Adrenal gland (tissue), 9 donors: ENCODE measurements at regions not wholly inside any gene's neighbourhood (a gene's known extent, or its start where the extent isn't known, plus 50 kb on each side); places are given as distances from the start of the nearest gene placed in this dataset.
"Not testable (repeated sequence)": the region's sequence is repeated elsewhere in the genome, so short reads cannot be mapped to it uniquely, and the experiment has no call there.

Experiments
- DNase-seq, 7 donors: peaks; one replicate each; pipeline ENCODE4 v3.0.0-alpha.2; 2019 to 2020
- H3K27ac ChIP-seq, 5 donors: fragments of 200-600 bp; sonication (generic) in 4 of 5; 1 replicate in 3 of 5; 2 replicates in 2 of 5; pipeline versions ENCODE4 v1.5.1 to v1.8.0; 2016 to 2020; ENCODE audit warnings: mild to moderate bottlenecking in 1 of 5
- H3K27me3 ChIP-seq: fragments of 200-600 bp; 2 replicates; pipeline ENCODE4 v1.8.0; 2021
- H3K36me3 ChIP-seq, 2 donors: fragments of 200-600 bp; replicated peaks in 1 of 2; 1 replicate in 1 of 2; 2 replicates in 1 of 2; pipeline versions ENCODE4 v1.5.1 to v1.8.0; 2018 to 2022
- H3K4me1 ChIP-seq, 2 donors: fragments of 200-600 bp; replicated peaks in 1 of 2; 1 replicate in 1 of 2; 2 replicates in 1 of 2; pipeline versions ENCODE4 v1.5.1 to v1.8.0; 2018 to 2021
- H3K4me3 ChIP-seq, 4 donors: fragments of 200-600 bp; sonication (generic) in 3 of 4; one replicate each; pipeline ENCODE4 v1.5.1; 2016 to 2018
- H3K9me3 ChIP-seq, 3 donors: fragments of 200-600 bp; sonication (generic) in 1 of 3; replicated peaks in 1 of 3; 1 replicate in 2 of 3; 2 replicates in 1 of 3; pipeline versions ENCODE4 v1.5.1 to v1.8.0; 2016 to 2021
- CTCF ChIP-seq, 6 experiments: fragments of 450-650 bp in 4 of 6; fragments of 200-600 bp in 2 of 6; sonication (generic) in 1 of 6; IDR thresholded peaks; 1 replicate in 5 of 6; 2 replicates in 1 of 6; pipeline versions ENCODE4 v1.5.1 to v1.8.0; 2016 to 2021; ENCODE audit warnings: antibody characterized with exemption in 6 of 6, mild to moderate bottlenecking in 2 of 6, moderate library complexity in 1 of 6
- POLR2A ChIP-seq, 2 donors: fragments of 450-650 bp; IDR thresholded peaks; one replicate each; pipeline ENCODE4 v1.6.1; 2017; ENCODE audit warnings: antibody characterized with exemption in 2 of 2, mild to moderate bottlenecking in 2 of 2, moderate library complexity in 1 of 2
- WGBS, 4 donors: extraction: QIAGEN DNeasy Blood & Tissue Kit in 2 of 4; methylation state at CpG; one replicate each; pipeline versions ENCODE4 v1.1.5 to v1.1.7; 2013 to 2017; 5-methylcytosine and 5-hydroxymethylcytosine counted together
- intact Hi-C, 2 donors: fragments of 100-400 bp; cut with DNase I; formaldehyde crosslinking; loops; one replicate each; pipeline versions ENCODE4 v1.14.1 to v1.15.0; 2022 to 2023
- donor health status: healthy with polysubstance abuse.
- donor health status: Bipolar disorder and iron deficiency.
- donor health status: DM: yes; HTN: yes; CAD: no.
- donor health status: DM: no; HTN: no; CAD: no.
- donor health status: DM: no; HTN: no; CAD: no.

- WGBS, 4 donors, result 20 to 47% (median 31%) methylated on average over 1 of the region's 1 CpG
- Histone ChIP-seq H3K4me3 (no peak overlapping the region), H3K36me3 (no peaks in the 10 kb centered on the region), H3K27me3 (no peaks in the 10 kb centered on the region), H3K4me1 (no peaks in the 10 kb centered on the region), H3K9me3 (no peaks in the 10 kb centered on the region), H3K27ac (no peak overlapping the region)
- intact Hi-C loops, result no loop called here
- DNase-seq, result no peak
- TF ChIP-seq CTCF (IDR thresholded peaks at IDR 0.05) (no peak), POLR2A (IDR thresholded peaks at IDR 0.05) (no peak)
Measured at GRCh38 chr7:68980011-68980410, 618.3 kb upstream of the AUTS2 start.

- H3K4me1 ChIP-seq, H3K27me3 ChIP-seq, H3K36me3 ChIP-seq, H3K9me3 ChIP-seq, H3K4me3 ChIP-seq, H3K27ac ChIP-seq, intact Hi-C loops: not testable (repeated sequence)
- 32 to 41% (median 38%) methylated on average over 2 of the region's 2 CpGs for WGBS, 4 donors
- DNase-seq, result peak in 2 of 7 donors; percentile 7 to 20
Measured at GRCh38 chr7:68980432-68980831, 617.8 kb upstream of the AUTS2 start.

GRCh38 chr7:68984306-68984705, 614.0 kb upstream of the AUTS2 start:
- no peaks in the 10 kb centered on the region for H3K4me1 ChIP-seq
- H3K4me3 ChIP-seq, result no peak overlapping the region
- no peak for DNase-seq
- no peaks in the 10 kb centered on the region for H3K9me3 ChIP-seq
- WGBS, 4 donors, result 56 to 77% (median 62%) methylated on average over 5 to 7 of the region's 7 CpGs
- TF ChIP-seq CTCF (IDR thresholded peaks at IDR 0.05), result no peak
- no peak for TF ChIP-seq POLR2A (IDR thresholded peaks at IDR 0.05)
- no peaks in the 10 kb centered on the region for H3K36me3 ChIP-seq
- no peaks in the 10 kb centered on the region for H3K27me3 ChIP-seq
- intact Hi-C loops, result no loop called here
- H3K27ac ChIP-seq, result no peak overlapping the region

GRCh38 chr7:68994841-68995240, 603.4 kb upstream of the AUTS2 start:
- intact Hi-C loops, result no loop called here
- WGBS, 4 donors, result 73 to 87% (median 82%) methylated on average over 3 of the region's 3 CpGs
- TF ChIP-seq CTCF (IDR thresholded peaks at IDR 0.05) (no peak), POLR2A (IDR thresholded peaks at IDR 0.05) (no peak)
- no peaks in the 10 kb centered on the region for H3K27me3 ChIP-seq
- DNase-seq, result no peak
- H3K27ac ChIP-seq, result no peak overlapping the region
- no peaks in the 10 kb centered on the region for H3K36me3 ChIP-seq
- H3K9me3 ChIP-seq, result no peaks in the 10 kb centered on the region
- H3K4me3 ChIP-seq, result no peak overlapping the region
- H3K4me1 ChIP-seq, result no peaks in the 10 kb centered on the region

- TF ChIP-seq POLR2A (IDR thresholded peaks at IDR 0.05), result no peak
- no peak for TF ChIP-seq CTCF (IDR thresholded peaks at IDR 0.05)
- 84 to 90% (median 87%) methylated on average over 3 of the region's 3 CpGs for WGBS, 4 donors
- intact Hi-C loops, result no loop called here
Measured at GRCh38 chr7:68998136-68998535, 600.1 kb upstream of the AUTS2 start.

More at GRCh38 chr7:68998136-68998535, 600.1 kb upstream of the AUTS2 start:
- Histone ChIP-seq H3K27me3 (no peaks in the 10 kb centered on the region), H3K9me3 (peaks cover 0 to 5% (median 0%) of the 10 kb centered on the region in 3 donors), H3K4me1 (no peaks in the 10 kb centered on the region), H3K36me3 (no peaks in the 10 kb centered on the region), H3K4me3 (no peak overlapping the region), H3K27ac (no peak overlapping the region)
- no peak for DNase-seq
